IPS-18a (cell line): ENCODE measurements at regions not wholly inside any gene's neighbourhood (a gene's known extent, or its start where the extent isn't known, plus 50 kb on each side); places are given as distances from the start of the nearest gene placed in this dataset.

Experiments
- H3K27ac ChIP-seq: one replicate; pipeline ENCODE4 v1.5.1; 2013; ENCODE audit warnings: low read length
- H3K27me3 ChIP-seq: one replicate; pipeline ENCODE4 v1.6.1; 2013; ENCODE audit warnings: mild to moderate bottlenecking, low read length; ENCODE audit not compliant: control insufficient read depth, insufficient read depth
- H3K36me3 ChIP-seq: one replicate; pipeline ENCODE4 v1.6.1; 2013; ENCODE audit warnings: low read depth, low read length; ENCODE audit not compliant: control insufficient read depth
- H3K4me1 ChIP-seq: one replicate; pipeline ENCODE4 v1.6.1; 2013; ENCODE audit warnings: low read depth, low read length; ENCODE audit not compliant: control insufficient read depth
- H3K4me3 ChIP-seq: one replicate; pipeline ENCODE4 v1.5.1; 2013; ENCODE audit warnings: low read length
- H3K9ac ChIP-seq: one replicate; pipeline ENCODE4 v1.6.1; 2013; ENCODE audit warnings: mild to moderate bottlenecking, low read length, moderate library complexity
- H3K9me3 ChIP-seq: one replicate; pipeline ENCODE4 v1.6.1; 2013; ENCODE audit warnings: low read depth, low read length; ENCODE audit not compliant: control insufficient read depth

GRCh38 chr18:28574175-28574574, 397.2 kb upstream of the CDH2 start:
- no peak overlapping the region for H3K27ac ChIP-seq
- H3K4me1 ChIP-seq: peaks cover 2% of the 10 kb centered on the region
- no peak overlapping the region for H3K4me3 ChIP-seq
- no peaks in the 10 kb centered on the region for H3K9me3 ChIP-seq
- no peaks in the 10 kb centered on the region for H3K36me3 ChIP-seq
- H3K9ac ChIP-seq: no peak overlapping the region
- H3K27me3 ChIP-seq: no peaks in the 10 kb centered on the region

DNA sequence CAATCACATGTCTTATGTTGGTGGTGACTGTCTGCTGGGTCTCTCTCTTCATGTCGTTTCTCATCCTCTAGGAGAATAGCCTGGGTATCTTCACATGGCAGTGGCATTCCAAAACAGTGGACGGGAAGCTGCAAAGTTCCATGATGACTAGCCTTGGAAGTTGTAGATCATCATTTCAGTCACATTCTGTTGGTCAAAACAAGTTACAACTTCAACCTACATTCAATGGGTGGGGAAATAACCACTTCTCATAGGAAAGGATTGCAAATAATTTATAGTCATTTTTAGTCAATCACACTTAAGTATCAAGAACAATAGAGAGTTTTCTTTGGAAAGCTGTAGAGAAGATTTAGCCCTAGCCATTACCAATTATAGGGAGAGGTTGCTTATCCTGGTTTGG, 395.0 kb upstream of the CDH2 start:
- H3K9ac ChIP-seq: no peak overlapping the region
- no peaks in the 10 kb centered on the region for H3K36me3 ChIP-seq
- no peaks in the 10 kb centered on the region for H3K9me3 ChIP-seq
- no peak overlapping the region for H3K4me3 ChIP-seq
- peaks cover 2% of the 10 kb centered on the region for H3K4me1 ChIP-seq
- no peak overlapping the region for H3K27ac ChIP-seq
- no peaks in the 10 kb centered on the region for H3K27me3 ChIP-seq

GRCh38 chr18:28560331-28560730, 383.4 kb upstream of the CDH2 start:
- Histone ChIP-seq H3K4me3 (no peak overlapping the region), H3K27me3 (no peaks in the 10 kb centered on the region), H3K27ac (no peak overlapping the region), H3K9me3 (no peaks in the 10 kb centered on the region), H3K4me1 (no peaks in the 10 kb centered on the region), H3K36me3 (no peaks in the 10 kb centered on the region), H3K9ac (no peak overlapping the region)

- no peaks in the 10 kb centered on the region for H3K9me3 ChIP-seq
- no peak overlapping the region for H3K4me3 ChIP-seq
- no peak overlapping the region for H3K27ac ChIP-seq
- H3K4me1 ChIP-seq: no peaks in the 10 kb centered on the region
- no peaks in the 10 kb centered on the region for H3K27me3 ChIP-seq
- H3K9ac ChIP-seq: no peak overlapping the region
- no peaks in the 10 kb centered on the region for H3K36me3 ChIP-seq
These were observed 382.6 kb upstream of the CDH2 start for GRCh38 chr18:28559511-28559910.

DNA sequence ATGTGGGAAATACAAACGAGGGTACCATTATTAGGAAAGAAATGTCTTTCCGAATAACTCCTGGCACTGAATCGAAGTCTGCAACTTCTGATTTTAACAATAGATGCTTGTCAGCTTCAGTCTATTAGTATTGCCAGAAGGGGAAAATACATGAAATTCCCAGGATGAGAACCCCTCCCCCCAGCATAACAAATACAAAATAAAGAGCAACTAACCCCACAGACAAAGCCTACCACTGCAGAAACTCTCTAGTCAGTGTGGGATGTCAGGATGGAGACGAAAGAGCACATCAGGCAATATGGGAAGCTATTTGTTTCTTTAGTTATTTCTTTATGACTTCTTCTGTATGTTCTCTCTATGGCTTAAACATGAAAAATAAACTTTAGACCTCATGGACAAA, 365.0 kb upstream of the CDH2 start:
- Histone ChIP-seq H3K4me1 (peaks cover 5% of the 10 kb centered on the region), H3K27ac (no peak overlapping the region), H3K9ac (no peak overlapping the region), H3K36me3 (no peaks in the 10 kb centered on the region), H3K4me3 (no peak overlapping the region), H3K27me3 (no peaks in the 10 kb centered on the region), H3K9me3 (no peaks in the 10 kb centered on the region)

DNA sequence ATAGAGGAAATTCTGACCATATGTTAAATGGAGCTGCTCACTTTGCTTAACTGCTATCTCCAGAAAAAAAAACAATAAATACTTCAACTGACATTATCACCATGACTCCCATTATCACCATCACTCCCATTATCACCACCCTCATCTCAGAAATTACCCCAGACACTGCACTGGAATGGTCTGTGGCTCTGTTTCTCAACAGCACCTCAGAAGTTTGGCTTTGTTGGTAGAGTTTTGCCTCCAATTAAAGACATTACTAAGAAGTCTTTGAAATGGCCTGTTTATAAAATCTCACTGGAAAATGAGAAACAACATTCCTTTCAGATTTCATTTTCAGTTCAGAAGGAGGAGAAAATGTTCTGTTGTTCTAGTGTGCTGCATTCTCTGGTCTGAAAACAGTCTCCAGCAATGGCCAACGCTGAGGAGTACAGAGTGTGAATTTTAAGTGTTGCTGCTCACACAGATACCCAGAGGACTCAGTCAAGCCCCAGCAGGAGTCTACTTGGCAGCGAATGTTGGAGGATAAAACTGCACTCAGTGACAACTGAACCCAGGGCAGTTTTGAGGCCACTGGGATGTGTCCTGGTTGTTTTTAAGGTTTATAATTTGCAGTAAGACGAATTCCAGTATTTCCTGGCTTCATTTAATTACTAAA, 364.5 kb upstream of the CDH2 start:
- Histone ChIP-seq H3K4me3 (no peak overlapping the region), H3K27ac (no peak overlapping the region), H3K27me3 (no peaks in the 10 kb centered on the region), H3K9ac (no peak overlapping the region), H3K4me1 (peaks cover 5% of the 10 kb centered on the region), H3K36me3 (no peaks in the 10 kb centered on the region), H3K9me3 (no peaks in the 10 kb centered on the region)

GRCh38 chr18:28529644-28530043, 352.7 kb upstream of the CDH2 start:
- Histone ChIP-seq H3K9me3 (no peaks in the 10 kb centered on the region), H3K27me3 (no peaks in the 10 kb centered on the region), H3K4me3 (no peak overlapping the region), H3K36me3 (no peaks in the 10 kb centered on the region), H3K9ac (no peak overlapping the region), H3K4me1 (no peaks in the 10 kb centered on the region), H3K27ac (no peak overlapping the region)

- Histone ChIP-seq H3K9me3 (no peaks in the 10 kb centered on the region), H3K9ac (no peak overlapping the region), H3K27me3 (no peaks in the 10 kb centered on the region), H3K4me1 (peaks cover 23% of the 10 kb centered on the region), H3K36me3 (no peaks in the 10 kb centered on the region), H3K27ac (no peak overlapping the region), H3K4me3 (no peak overlapping the region)
These were observed 349.3 kb upstream of the CDH2 start for GRCh38 chr18:28526196-28526595.

GRCh38 chr18:28523758-28524475, 347.0 kb upstream of the CDH2 start:
- Histone ChIP-seq H3K4me3 (no peak overlapping the region), H3K27ac (no peak overlapping the region), H3K9ac (no peak overlapping the region), H3K4me1 (peaks cover 23% of the 10 kb centered on the region), H3K27me3 (no peaks in the 10 kb centered on the region), H3K36me3 (no peaks in the 10 kb centered on the region), H3K9me3 (no peaks in the 10 kb centered on the region)

GRCh38 chr18:28522236-28522635, 345.3 kb upstream of the CDH2 start:
- no peaks in the 10 kb centered on the region for H3K27me3 ChIP-seq
- H3K4me3 ChIP-seq: no peak overlapping the region
- H3K9me3 ChIP-seq: no peaks in the 10 kb centered on the region
- peaks cover 23% of the 10 kb centered on the region for H3K4me1 ChIP-seq
- H3K27ac ChIP-seq: no peak overlapping the region
- no peaks in the 10 kb centered on the region for H3K36me3 ChIP-seq
- H3K9ac ChIP-seq: no peak overlapping the region

DNA sequence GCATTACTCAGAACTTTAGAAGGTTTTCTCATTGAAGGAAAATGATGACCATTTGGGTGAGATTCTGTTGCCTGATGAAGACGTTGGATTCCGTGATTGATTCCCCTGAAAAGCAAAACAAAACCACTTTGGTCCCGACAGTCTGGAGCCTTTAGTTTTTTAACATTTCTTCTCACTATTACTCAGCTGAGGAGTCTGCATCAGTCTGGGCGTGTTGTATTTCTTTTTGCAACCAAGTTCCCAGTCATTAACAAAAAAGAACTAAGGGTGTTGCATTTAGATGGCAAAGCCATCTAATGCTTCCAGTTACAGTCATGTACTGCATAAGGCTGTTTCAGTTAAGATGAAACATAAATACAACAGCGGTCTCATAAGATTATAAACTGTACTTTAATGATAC, 343.1 kb upstream of the CDH2 start:
- no peaks in the 10 kb centered on the region for H3K36me3 ChIP-seq
- no peak overlapping the region for H3K4me3 ChIP-seq
- no peaks in the 10 kb centered on the region for H3K9me3 ChIP-seq
- no peak overlapping the region for H3K9ac ChIP-seq
- no peak overlapping the region for H3K27ac ChIP-seq
- H3K27me3 ChIP-seq: no peaks in the 10 kb centered on the region
- H3K4me1 ChIP-seq: peaks cover 23% of the 10 kb centered on the region

- no peaks in the 10 kb centered on the region for H3K4me1 ChIP-seq
- no peaks in the 10 kb centered on the region for H3K36me3 ChIP-seq
- H3K9me3 ChIP-seq: no peaks in the 10 kb centered on the region
- no peak overlapping the region for H3K27ac ChIP-seq
- no peaks in the 10 kb centered on the region for H3K27me3 ChIP-seq
- no peak overlapping the region for H3K9ac ChIP-seq
- H3K4me3 ChIP-seq: no peak overlapping the region
These were observed 337.8 kb upstream of the CDH2 start for GRCh38 chr18:28514699-28515098.
